GM19351 (cell line): ENCODE measurements at regions not wholly inside any gene's neighbourhood (a gene's known extent, or its start where the extent isn't known, plus 50 kb on each side); places are given as distances from the start of the nearest gene placed in this dataset.
"Not testable (repeated sequence)": the region's sequence is repeated elsewhere in the genome, so short reads cannot be mapped to it uniquely, and the experiment has no call there.

Experiments
- ATAC-seq: cut with Tn5 transposase; IDR thresholded peaks from one replicate; pipeline ENCODE4 v1.9.1; 2021; ENCODE audit warnings: mild to moderate bottlenecking, moderate library complexity; ENCODE audit not compliant: unreplicated experiment

GRCh38 chr18:28288784-28289183, 111.9 kb upstream of the CDH2 start:
- no peak for ATAC-seq

GRCh38 chr18:28287146-28287545, 110.2 kb upstream of the CDH2 start:
- no peak for ATAC-seq

GRCh38 chr18:28284132-28284531, 107.2 kb upstream of the CDH2 start:
- no peak for ATAC-seq

GRCh38 chr18:28281400-28281799, 104.5 kb upstream of the CDH2 start:
- no peak for ATAC-seq

- no peak for ATAC-seq
Observed at GRCh38 chr18:28269750-28270149, 92.8 kb upstream of the CDH2 start.

GRCh38 chr18:28267878-28268625, 91.1 kb upstream of the CDH2 start:
- ATAC-seq = no peak

- ATAC-seq = no peak
Observed at GRCh38 chr18:28267276-28267675, 90.3 kb upstream of the CDH2 start.

GRCh38 chr18:28256166-28256565, 79.2 kb upstream of the CDH2 start:
- ATAC-seq = no peak

GRCh38 chr18:28248653-28249052, 71.7 kb upstream of the CDH2 start:
- no peak for ATAC-seq

- ATAC-seq = not testable (repeated sequence)
Observed at GRCh38 chr18:28240626-28241025, 63.7 kb upstream of the CDH2 start.

GRCh38 chr18:28236487-28236886, 59.6 kb upstream of the CDH2 start:
- ATAC-seq = no peak
